Esophagus muscularis mucosa (tissue), 4 donors: ENCODE measurements at regions not wholly inside any gene's neighbourhood (a gene's known extent, or its start where the extent isn't known, plus 50 kb on each side); places are given as distances from the start of the nearest gene placed in this dataset.
A peak's percentile ranks its signal among the peaks of the same experiment; 100 is the strongest.

Experiments used
- DNase-seq: peaks from one replicate; pipeline ENCODE4 v3.0.0-alpha.2; 2017; ENCODE audit errors: extremely low spot score
- H3K27ac ChIP-seq, 4 donors: fragments of 200-600 bp; sonication (generic); replicated peaks in 1 of 4; 1 replicate in 3 of 4; 2 replicates in 1 of 4; pipeline ENCODE4 v1.5.1; 2016 to 2019; ENCODE audit warnings: mild to moderate bottlenecking in 1 of 4
- H3K27me3 ChIP-seq, 4 donors: fragments of 200-600 bp; sonication (generic); one replicate each; pipeline versions ENCODE4 v1.5.1 to v1.6.0; 2016 to 2019
- H3K36me3 ChIP-seq, 4 donors: fragments of 200-600 bp; sonication (generic); one replicate each; pipeline ENCODE4 v1.5.1; 2016 to 2019
- H3K4me1 ChIP-seq, 4 donors: fragments of 200-600 bp; sonication (generic); one replicate each; pipeline ENCODE4 v1.5.1; 2016 to 2019
- H3K4me3 ChIP-seq, 4 donors: fragments of 200-600 bp; sonication (generic); 1 replicate in 2 of 4; 2 replicates in 2 of 4; pipeline ENCODE4 v1.5.1; 2016 to 2019; ENCODE audit warnings: mild to moderate bottlenecking in 4 of 4, moderate library complexity in 1 of 4
- H3K9me3 ChIP-seq, 4 donors: fragments of 200-600 bp; sonication (generic); 1 replicate in 3 of 4; 2 replicates in 1 of 4; pipeline ENCODE4 v1.5.1; 2016 to 2019
- CTCF ChIP-seq, 3 experiments: fragments of 200-600 bp in 2 of 3; fragments of 450-650 bp in 1 of 3; sonication (generic) in 2 of 3; IDR thresholded peaks; one replicate each; pipeline ENCODE4 v1.5.1; 2017 to 2019; ENCODE audit warnings: antibody characterized with exemption in 3 of 3, mild to moderate bottlenecking in 2 of 3, moderate library complexity in 1 of 3
- EP300 ChIP-seq: sonication (generic); formaldehyde crosslinking; IDR thresholded peaks from one replicate; pipeline ENCODE4 v1.6.1; 2017; ENCODE audit warnings: antibody characterized with exemption
- POLR2A ChIP-seq: fragments of 450-650 bp; IDR thresholded peaks from one replicate; pipeline ENCODE4 v1.6.1; 2017; ENCODE audit warnings: antibody characterized with exemption, moderate library complexity, mild to moderate bottlenecking, low read depth
- POLR2AphosphoS5 ChIP-seq, 2 donors: sonication (generic); formaldehyde crosslinking; IDR thresholded peaks; one replicate each; pipeline ENCODE4 v1.6.1; 2017; ENCODE audit warnings: antibody characterized with exemption in 2 of 2
- WGBS: methylation state at CpG from one replicate; pipeline ENCODE4 v1.1.5; 2018; 5-methylcytosine and 5-hydroxymethylcytosine counted together
- intact Hi-C: fragments of 100-400 bp; cut with DNase I; formaldehyde crosslinking; loops from one replicate; pipeline ENCODE4 v1.15.1; 2023

- no peak for DNase-seq
- Histone ChIP-seq H3K36me3 (no peaks in the 10 kb centered on the region), H3K9me3 (no peaks in the 10 kb centered on the region), H3K4me3 (no peak overlapping the region), H3K27me3 (no peaks in the 10 kb centered on the region), H3K4me1 (peaks cover 8 to 46% (median 34%) of the 10 kb centered on the region in 4 donors), H3K27ac (peak overlapping the region; percentile 30 to 69 (median 57))
- TF ChIP-seq CTCF (IDR thresholded peaks at IDR 0.05) (peak in 2 of 3 experiments; percentile 60 to 70), POLR2AphosphoS5 (IDR thresholded peaks at IDR 0.05) (no peak)
- intact Hi-C loops: no loop called here
- 83% methylated on average over 2 of the region's 2 CpGs for WGBS
Observed at GRCh38 chr3:34260271-34261000, 462.0 kb downstream of the PDCD6IP start.

GRCh38 chr3:34261001-34261385 is 462.6 kb downstream of the PDCD6IP start:
- Histone ChIP-seq H3K4me3 (no peak overlapping the region), H3K27ac (peak overlapping the region; percentile 30 to 69 (median 57)), H3K9me3 (no peaks in the 10 kb centered on the region), H3K27me3 (no peaks in the 10 kb centered on the region), H3K4me1 (peaks cover 8 to 46% (median 33%) of the 10 kb centered on the region in 4 donors), H3K36me3 (no peaks in the 10 kb centered on the region)
- intact Hi-C loops: no loop called here
- TF ChIP-seq POLR2A: no peak
- TF ChIP-seq CTCF (IDR thresholded peaks at IDR 0.05): no peak
- TF ChIP-seq EP300: no peak
- TF ChIP-seq POLR2AphosphoS5 (IDR thresholded peaks at IDR 0.05): no peak
- no peak for DNase-seq
- WGBS: 71% methylated on average over 1 of the region's 1 CpG

DNA sequence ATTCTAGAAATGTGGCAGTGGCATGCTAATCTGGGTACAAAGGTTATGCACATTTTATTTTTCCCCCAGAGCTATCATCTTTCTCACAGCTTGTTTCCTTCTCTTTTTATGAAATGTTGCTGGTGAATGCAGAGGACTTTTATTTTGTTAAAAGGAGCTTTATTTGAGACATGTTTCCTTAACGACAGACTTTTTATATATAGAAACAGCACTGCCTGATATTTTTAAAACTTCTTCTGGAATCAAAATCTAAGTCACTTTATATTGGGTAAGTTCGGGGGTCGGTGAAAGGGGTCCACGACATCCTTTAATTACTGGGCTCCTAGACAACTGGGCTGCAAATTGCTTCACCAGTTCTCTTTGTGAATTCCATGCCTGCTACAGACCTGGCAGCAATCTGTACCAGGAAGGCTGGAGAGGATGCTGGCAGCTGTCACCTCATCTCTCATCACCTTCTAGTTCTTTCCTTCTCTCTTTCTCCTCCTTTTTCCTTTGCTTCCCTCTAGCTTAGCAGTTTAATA is 464.7 kb downstream of the PDCD6IP start:
- DNase-seq: no peak
- Histone ChIP-seq H3K36me3 (no peaks in the 10 kb centered on the region), H3K4me3 (no peak overlapping the region), H3K27ac (peak overlapping the region; percentile 42 to 64 (median 54)), H3K9me3 (no peaks in the 10 kb centered on the region), H3K27me3 (no peaks in the 10 kb centered on the region), H3K4me1 (peaks cover 8 to 46% (median 31%) of the 10 kb centered on the region in 4 donors)
- 11% methylated on average over 4 of the region's 4 CpGs for WGBS
- TF ChIP-seq CTCF (IDR thresholded peaks at IDR 0.05): no peak
- TF ChIP-seq EP300: no peak
- no peak for TF ChIP-seq POLR2A
- TF ChIP-seq POLR2AphosphoS5 (IDR thresholded peaks at IDR 0.05): no peak
- intact Hi-C loops: no loop called here

DNA sequence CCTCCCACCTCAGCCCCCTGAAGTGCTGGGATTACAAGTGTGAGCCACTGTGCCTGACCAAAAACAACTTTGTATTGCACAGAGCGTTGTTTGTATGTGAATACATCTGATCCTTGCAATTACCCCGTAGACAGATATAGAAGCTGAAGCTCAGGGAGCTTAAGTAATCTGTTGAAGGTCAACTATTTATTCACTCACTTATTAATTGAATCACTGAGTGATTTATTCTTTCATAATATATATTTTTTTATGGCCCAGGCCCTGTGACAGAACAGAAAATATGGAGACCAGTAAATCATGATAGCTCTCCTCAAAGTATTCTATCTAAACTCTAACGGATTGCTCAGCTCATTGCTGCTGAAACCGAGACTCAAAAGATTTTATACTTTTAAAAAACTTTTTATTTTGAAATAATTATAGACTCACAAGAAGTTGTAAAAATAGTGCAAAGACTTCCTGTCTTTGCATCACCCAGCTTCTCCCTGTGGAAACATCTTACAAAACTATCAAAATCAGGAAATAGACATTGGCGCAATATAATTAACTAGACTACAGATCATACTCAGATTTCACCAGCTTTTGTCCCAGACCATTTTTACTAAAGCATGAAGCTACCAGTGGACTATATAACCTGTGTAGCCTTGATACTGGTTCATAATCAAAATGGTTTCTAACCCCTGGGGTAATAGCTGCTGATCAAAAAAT is 466.1 kb downstream of the PDCD6IP start:
- H3K36me3 ChIP-seq: no peaks in the 10 kb centered on the region
- peaks cover 8 to 39% (median 29%) of the 10 kb centered on the region in 4 donors for H3K4me1 ChIP-seq
- DNase-seq: no peak
- no peaks in the 10 kb centered on the region for H3K27me3 ChIP-seq
- WGBS: 68% methylated on average over 5 of the region's 5 CpGs
- no peak overlapping the region for H3K4me3 ChIP-seq
- no peak overlapping the region for H3K27ac ChIP-seq
- no peaks in the 10 kb centered on the region for H3K9me3 ChIP-seq
- intact Hi-C loops: no loop called here
- TF ChIP-seq EP300 (no peak), POLR2AphosphoS5 (IDR thresholded peaks at IDR 0.05) (no peak)

- no peaks in the 10 kb centered on the region for H3K27me3 ChIP-seq
- DNase-seq: no peak
- H3K4me3 ChIP-seq: no peak overlapping the region
- H3K4me1 ChIP-seq: peaks cover 8 to 21% (median 19%) of the 10 kb centered on the region in 4 donors
- no peak overlapping the region for H3K27ac ChIP-seq
- H3K36me3 ChIP-seq: no peaks in the 10 kb centered on the region
- TF ChIP-seq EP300 (no peak), POLR2AphosphoS5 (IDR thresholded peaks at IDR 0.05) (no peak), POLR2A (no peak), CTCF (IDR thresholded peaks at IDR 0.05) (no peak)
- intact Hi-C loops: no loop called here
- H3K9me3 ChIP-seq: no peaks in the 10 kb centered on the region
Observed at GRCh38 chr3:34267088-34267487, 468.7 kb downstream of the PDCD6IP start.
